OCI-LY7 (cell line): ENCODE measurements at regions not wholly inside any gene's neighbourhood (a gene's known extent, or its start where the extent isn't known, plus 50 kb on each side); places are given as distances from the start of the nearest gene placed in this dataset.

ENCODE experiments used
- BruUV-seq: library from RNA; stranded (reverse); fragments of 400-500 nt; replicated peaks from 2 replicates; lab custom pipeline; 2021; lab: Mats Ljungman, UMichigan
- CTCF ChIA-PET: fragments of 300-600 bp; sonication (Branson Sonifier 250); formaldehyde crosslinking; loops from one replicate; lab custom pipeline; 2022; ENCODE audit warnings: antibody characterized with exemption; ENCODE audit not compliant: unreplicated experiment; lab: Charles Lee
- POLR2A ChIA-PET: fragments of 300-600 bp; sonication (Branson Sonifier 250); formaldehyde crosslinking; loops from one replicate; lab custom pipeline; 2022; ENCODE audit warnings: antibody characterized with exemption; lab: Charles Lee
- DNase-seq: peaks from one replicate; pipeline ENCODE4 v3.0.0-alpha.2; 2015; ENCODE audit warnings: low spot score
- H2AFZ ChIP-seq: fragments of 200-600 bp; sonication (generic), shearing (Covaris generic); 2 replicates; pipeline ENCODE4 v1.6.1; 2014; ENCODE audit warnings: mild to moderate bottlenecking, antibody characterized with exemption, low read length, moderate library complexity
- H3K27ac ChIP-seq: fragments of 200-600 bp; sonication (generic); 2 replicates; pipeline ENCODE4 v1.5.1; 2014; ENCODE audit warnings: mixed run types, low read depth, mild to moderate bottlenecking, moderate library complexity, low read length, inconsistent platforms; ENCODE audit not compliant: poor library complexity, severe bottlenecking
- H3K36me3 ChIP-seq: fragments of 200-600 bp; sonication (generic); 2 replicates; pipeline ENCODE4 v1.6.1; 2014; ENCODE audit warnings: mild to moderate bottlenecking, antibody characterized with exemption, low read length, moderate library complexity, mixed read lengths; ENCODE audit not compliant: insufficient read depth
- H3K4me1 ChIP-seq: fragments of 200-600 bp; sonication (generic); 2 replicates; pipeline ENCODE4 v1.5.1; 2014; ENCODE audit warnings: mild to moderate bottlenecking, low read length; ENCODE audit not compliant: insufficient read depth, poor library complexity, severe bottlenecking
- H3K4me2 ChIP-seq: fragments of 200-600 bp; sonication (generic); 2 replicates; pipeline ENCODE4 v1.6.1; 2014; ENCODE audit warnings: mild to moderate bottlenecking, low read length
- H3K4me3 ChIP-seq: fragments of 200-600 bp; sonication (generic); 2 replicates; pipeline ENCODE4 v1.5.1; 2014; ENCODE audit warnings: mild to moderate bottlenecking, low read depth, low read length; ENCODE audit not compliant: poor library complexity, severe bottlenecking
- H3K79me2 ChIP-seq: fragments of 200-600 bp; sonication (generic); 2 replicates; pipeline ENCODE4 v1.6.1; 2016; ENCODE audit warnings: low read depth, mild to moderate bottlenecking, low read length, moderate library complexity, mixed read lengths; ENCODE audit not compliant: insufficient read depth
- H3K9me2 ChIP-seq: fragments of 200-600 bp; sonication (generic); 2 replicates; pipeline ENCODE4 v1.6.1; 2016; ENCODE audit warnings: mild to moderate bottlenecking, low read length, mixed read lengths; ENCODE audit not compliant: insufficient read depth
- H3K9me3 ChIP-seq: fragments of 200-600 bp; sonication (generic); 2 replicates; pipeline ENCODE4 v1.6.1; 2014; ENCODE audit warnings: mild to moderate bottlenecking, mixed run types, low read length, mixed read lengths
- H4K20me1 ChIP-seq: fragments of 200-600 bp; sonication (generic); 2 replicates; pipeline ENCODE4 v1.6.1; 2014; ENCODE audit warnings: mild to moderate bottlenecking, antibody characterized with exemption, low read length, moderate library complexity, mixed read lengths; ENCODE audit not compliant: insufficient read depth
- CTCF ChIP-seq: fragments of 200-600 bp; sonication (generic); conservative IDR thresholded peaks from 2 replicates; pipeline ENCODE4 v1.5.1; 2014; ENCODE audit warnings: mild to moderate bottlenecking, antibody characterized with exemption, low read length, moderate library complexity, mixed read lengths
- EZH2phosphoT487 ChIP-seq: fragments of 200-600 bp; sonication (generic); IDR thresholded peaks from 2 replicates; pipeline ENCODE4 v1.6.1; 2018; ENCODE audit warnings: low read depth, borderline replicate concordance, mild to moderate bottlenecking, mixed run types, antibody characterized with exemption, low read length, moderate library complexity, mixed read lengths
- intact Hi-C: fragments of 100-400 bp; cut with micrococcal nuclease; formaldehyde crosslinking; loops from one replicate; pipeline ENCODE4 v1.10.0; 2022; ENCODE audit not compliant: unreplicated experiment

DNA sequence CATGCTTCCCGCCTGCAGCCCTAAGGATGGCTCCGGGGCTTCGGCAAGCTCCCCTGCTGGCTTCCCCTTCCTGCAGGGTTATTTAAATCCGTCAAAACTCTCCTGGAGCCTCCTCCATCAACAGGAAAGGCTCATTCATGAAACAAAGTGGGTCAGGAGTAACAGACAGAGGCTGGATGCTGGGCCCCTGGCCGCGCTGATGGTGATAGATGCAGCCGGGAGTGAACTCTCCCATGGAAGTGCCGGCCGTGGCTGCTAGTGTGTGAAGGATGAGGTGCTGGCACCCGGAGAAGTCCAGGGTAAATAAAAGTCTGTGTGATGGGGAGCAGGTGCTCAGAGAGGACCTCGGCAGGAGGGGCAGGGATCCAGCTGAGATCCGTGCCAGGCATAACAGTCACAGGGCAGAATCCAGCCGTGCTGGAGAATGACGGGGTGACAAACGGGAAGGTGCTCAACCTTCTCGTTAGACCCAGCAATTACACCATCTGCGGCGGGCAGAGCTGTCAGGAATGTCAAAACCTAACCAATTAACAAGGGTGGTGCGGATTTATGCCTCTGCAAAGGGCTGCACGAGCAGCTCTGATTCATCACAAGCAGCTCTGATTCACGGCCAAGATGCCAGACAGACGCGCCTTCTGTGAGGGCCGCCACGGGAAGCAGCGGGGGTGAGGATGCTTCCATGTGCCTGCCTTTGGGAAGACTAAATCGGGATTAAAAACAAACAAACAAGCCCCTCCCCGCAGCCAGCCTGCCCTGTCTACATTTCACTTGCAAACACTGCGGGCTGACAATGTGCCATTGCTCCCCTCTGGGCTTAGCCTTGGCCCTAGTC is 55.6 kb downstream of the SYNE3 start:
- H2AFZ ChIP-seq = no peak overlapping the region
- TF ChIP-seq CTCF = no peak
- no peak for TF ChIP-seq EZH2phosphoT487
- no peaks in the 10 kb centered on the region for H3K79me2 ChIP-seq
- ChIA-PET CTCF (no interaction called here), POLR2A (interaction anchor here (1.2 to 9.2 kb wide), 2 partner anchors 9 to 17 kb away, joined by 4 to 74 read pairs; no protein-coding TSS in a partner anchor)
- H4K20me1 ChIP-seq = no peaks in the 10 kb centered on the region
- no peaks in the 10 kb centered on the region for H3K36me3 ChIP-seq
- no peaks in the 10 kb centered on the region for H3K9me3 ChIP-seq
- DNase-seq = no peak
- no peaks in the 10 kb centered on the region for H3K9me2 ChIP-seq
- H3K4me1 ChIP-seq = peaks cover 43% of the 10 kb centered on the region
- no TSS peak for BruUV-seq
- H3K4me3 ChIP-seq = no peak overlapping the region
- no peak overlapping the region for H3K27ac ChIP-seq
- no peak overlapping the region for H3K4me2 ChIP-seq
- intact Hi-C loops = loop anchor here (10.0 kb wide), 1 partner anchor 204 kb away; no protein-coding TSS in a partner anchor

DNA sequence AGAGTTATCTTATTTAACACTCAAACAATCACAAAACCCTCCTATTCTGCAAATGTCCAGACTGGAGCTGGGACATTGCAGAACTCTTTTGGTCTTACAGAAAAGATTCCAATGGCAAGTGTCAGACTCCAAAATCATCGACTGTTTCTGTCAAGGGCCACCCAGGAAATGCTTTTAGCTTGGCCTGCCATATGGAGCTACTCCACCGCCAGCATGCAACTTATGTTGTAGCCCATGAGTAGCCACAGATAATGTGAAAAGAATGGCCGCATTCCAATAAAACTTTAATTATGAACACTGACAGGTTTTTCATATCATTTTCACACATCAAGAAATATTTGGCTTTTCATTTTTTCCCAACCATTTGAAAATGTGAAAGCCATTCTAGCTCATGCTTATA is 57.5 kb downstream of the SYNE3 start:
- Histone ChIP-seq H3K4me1 (peaks cover 23% of the 10 kb centered on the region), H3K9me2 (no peaks in the 10 kb centered on the region), H3K36me3 (no peaks in the 10 kb centered on the region), H2AFZ (no peak overlapping the region), H3K4me2 (no peak overlapping the region), H3K4me3 (no peak overlapping the region), H4K20me1 (no peaks in the 10 kb centered on the region), H3K79me2 (no peaks in the 10 kb centered on the region), H3K9me3 (no peaks in the 10 kb centered on the region), H3K27ac (no peak overlapping the region)
- DNase-seq = no peak
- POLR2A ChIA-PET = interaction anchor here (0.9 to 9.2 kb wide), 4 partner anchors 15 to 143 kb away, joined by 3 to 74 read pairs (median 4); no protein-coding TSS in a partner anchor
- BruUV-seq = no TSS peak
- intact Hi-C loops = no loop called here
- TF ChIP-seq EZH2phosphoT487 = no peak
- TF ChIP-seq CTCF = no peak
- CTCF ChIA-PET = interaction anchor here (1.2 kb wide), 1 partner anchor 12 kb away, joined by 3 read pairs; no protein-coding TSS in a partner anchor

DNA sequence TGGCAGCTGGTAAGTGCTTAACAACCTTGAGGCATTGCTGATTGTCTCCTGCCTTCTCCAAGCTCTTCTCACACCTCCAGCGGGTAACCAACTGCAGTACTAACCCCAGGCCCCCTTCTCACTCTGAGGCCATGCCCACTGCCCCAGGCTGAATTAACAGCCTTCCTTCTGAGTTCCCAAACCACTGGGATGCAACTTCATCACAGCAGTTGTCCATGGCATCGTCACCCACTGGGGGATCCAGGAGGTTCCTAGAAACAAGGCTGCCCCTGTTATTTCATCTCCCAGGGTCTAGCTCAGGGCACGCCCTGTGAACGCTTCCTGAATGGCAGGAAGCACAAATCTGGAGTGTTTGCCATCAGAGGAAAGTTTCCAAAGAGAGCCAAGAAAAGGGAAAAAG is 58.0 kb downstream of the SYNE3 start:
- TF ChIP-seq EZH2phosphoT487 = no peak
- no peak for TF ChIP-seq CTCF
- ChIA-PET CTCF (interaction anchor here (1.3 kb wide), 1 partner anchor 16 kb away, joined by 5 read pairs; no protein-coding TSS in a partner anchor), POLR2A (interaction anchor here (1.0 to 9.2 kb wide), 2 partner anchors 14 to 142 kb away, joined by 3 to 74 read pairs; no protein-coding TSS in a partner anchor)
- H4K20me1 ChIP-seq = no peaks in the 10 kb centered on the region
- H3K4me1 ChIP-seq = peaks cover 19% of the 10 kb centered on the region
- DNase-seq = no peak
- BruUV-seq = no TSS peak
- H2AFZ ChIP-seq = no peak overlapping the region
- no peak overlapping the region for H3K27ac ChIP-seq
- H3K79me2 ChIP-seq = no peaks in the 10 kb centered on the region
- intact Hi-C loops = no loop called here
- H3K9me2 ChIP-seq = no peaks in the 10 kb centered on the region
- H3K36me3 ChIP-seq = no peaks in the 10 kb centered on the region
- H3K9me3 ChIP-seq = no peaks in the 10 kb centered on the region
- H3K4me3 ChIP-seq = no peak overlapping the region
- H3K4me2 ChIP-seq = no peak overlapping the region
